Astrocyte (in vitro differentiated cells and primary cell): ENCODE measurements at regions not wholly inside any gene's neighbourhood (a gene's known extent, or its start where the extent isn't known, plus 50 kb on each side); places are given as distances from the start of the nearest gene placed in this dataset.

Source experiments
- DNase-seq: peaks from one replicate; pipeline ENCODE4 v3.0.0-alpha.2; 2010; ENCODE audit warnings: low read depth
- FAIRE-seq: peaks from 2 replicates; lab custom pipeline; 2011; peaks lifted over from hg19 to GRCh38; lab: Jason Lieb, UNC
- H2AFZ ChIP-seq: 2 replicates; pipeline ENCODE4 v1.6.0; 2012; ENCODE audit warnings: low read depth, low read length, inconsistent platforms
- H3K27ac ChIP-seq: 2 replicates; pipeline ENCODE4 v1.5.1; 2011; ENCODE audit warnings: low read depth, low read length, inconsistent platforms
- H3K27me3 ChIP-seq: 2 replicates; pipeline ENCODE4 v1.6.0; 2011; ENCODE audit warnings: low read length, inconsistent platforms; ENCODE audit not compliant: insufficient read depth
- H3K36me3 ChIP-seq: 2 replicates; pipeline ENCODE4 v1.5.1; 2011; ENCODE audit warnings: low read length, inconsistent platforms; ENCODE audit not compliant: insufficient read depth
- H3K4me1 ChIP-seq: 2 replicates; pipeline ENCODE4 v1.5.1; 2011; ENCODE audit warnings: low read length, inconsistent platforms; ENCODE audit not compliant: insufficient read depth
- H3K4me2 ChIP-seq: 2 replicates; pipeline ENCODE4 v1.6.0; 2012; ENCODE audit warnings: low read length, inconsistent platforms
- H3K4me3 ChIP-seq: 2 replicates; pipeline ENCODE4 v1.5.1; 2011; ENCODE audit warnings: low read depth, mild to moderate bottlenecking, low read length, inconsistent platforms; ENCODE audit not compliant: insufficient read depth
- H3K79me2 ChIP-seq: 2 replicates; pipeline ENCODE4 v1.6.0; 2012; ENCODE audit warnings: mild to moderate bottlenecking, low read length, inconsistent platforms; ENCODE audit not compliant: insufficient read depth
- H3K9ac ChIP-seq: 2 replicates; pipeline ENCODE4 v1.6.0; 2012; ENCODE audit warnings: mild to moderate bottlenecking, low read length, inconsistent platforms
- H3K9me3 ChIP-seq: 2 replicates; pipeline ENCODE4 v1.5.1; 2012; ENCODE audit warnings: low read depth, mild to moderate bottlenecking, low read length, inconsistent platforms; ENCODE audit not compliant: insufficient read depth
- H4K20me1 ChIP-seq: 2 replicates; pipeline ENCODE4 v1.6.0; 2012; ENCODE audit warnings: low read length, inconsistent platforms; ENCODE audit not compliant: insufficient read depth
- H3K27ac Mint-ChIP-seq: one replicate; pipeline ENCODE4 v1.8.0; 2021; ENCODE audit warnings: mild to moderate bottlenecking, mixed read lengths; ENCODE audit not compliant: unreplicated experiment
- H3K27me3 Mint-ChIP-seq: one replicate; pipeline ENCODE4 v1.8.0; 2021; ENCODE audit warnings: low read depth, mixed read lengths; ENCODE audit not compliant: unreplicated experiment
- H3K36me3 Mint-ChIP-seq: one replicate; pipeline ENCODE4 v1.8.0; 2021; ENCODE audit warnings: low read depth, mixed read lengths; ENCODE audit not compliant: unreplicated experiment
- H3K4me1 Mint-ChIP-seq: one replicate; pipeline ENCODE4 v1.8.0; 2021; ENCODE audit warnings: low read depth, mixed read lengths; ENCODE audit not compliant: unreplicated experiment
- H3K4me3 Mint-ChIP-seq: one replicate; pipeline ENCODE4 v1.8.0; 2021; ENCODE audit warnings: mild to moderate bottlenecking, moderate library complexity, mixed read lengths; ENCODE audit not compliant: unreplicated experiment
- H3K9me3 Mint-ChIP-seq: one replicate; pipeline ENCODE4 v1.8.0; 2021; ENCODE audit warnings: mild to moderate bottlenecking, mixed read lengths; ENCODE audit not compliant: unreplicated experiment
- CTCF ChIP-seq: IDR thresholded peaks from 2 replicates; pipeline ENCODE4 v1.5.1; 2011; ENCODE audit warnings: low read depth, mild to moderate bottlenecking, inconsistent platforms, low read length, moderate library complexity; ENCODE audit not compliant: insufficient read depth
- EZH2 ChIP-seq: IDR thresholded peaks from 2 replicates; pipeline ENCODE4 v1.6.1; 2012; ENCODE audit warnings: mild to moderate bottlenecking, low read length, inconsistent platforms; ENCODE audit not compliant: insufficient read depth

GRCh38 chr3:180414157-180414556 is 187.8 kb upstream of the TTC14 start:
- peaks cover 4% of the 10 kb centered on the region for H3K4me1 Mint-ChIP-seq
- H3K36me3 Mint-ChIP-seq = no peaks in the 10 kb centered on the region
- Histone ChIP-seq H4K20me1 (no peaks in the 10 kb centered on the region), H3K79me2 (no peaks in the 10 kb centered on the region), H3K4me1 (no peaks in the 10 kb centered on the region), H3K9ac (no peak overlapping the region), H3K27me3 (no peaks in the 10 kb centered on the region), H3K9me3 (no peaks in the 10 kb centered on the region), H2AFZ (no peak overlapping the region), H3K4me3 (no peak overlapping the region), H3K36me3 (no peaks in the 10 kb centered on the region), H3K27ac (no peak overlapping the region), H3K4me2 (no peak overlapping the region)
- no peak for DNase-seq
- FAIRE-seq = no peak
- H3K27ac Mint-ChIP-seq = no peak overlapping the region
- no peak overlapping the region for H3K4me3 Mint-ChIP-seq
- H3K27me3 Mint-ChIP-seq = no peaks in the 10 kb centered on the region
- TF ChIP-seq CTCF (no peak), EZH2 (no peak)
- no peaks in the 10 kb centered on the region for H3K9me3 Mint-ChIP-seq

GRCh38 chr3:180416111-180416594 is 185.8 kb upstream of the TTC14 start:
- Mint-ChIP-seq H3K27ac (no peak overlapping the region), H3K36me3 (no peaks in the 10 kb centered on the region), H3K9me3 (no peaks in the 10 kb centered on the region), H3K4me3 (no peak overlapping the region), H3K27me3 (no peaks in the 10 kb centered on the region), H3K4me1 (peaks cover 5% of the 10 kb centered on the region)
- no peaks in the 10 kb centered on the region for H3K79me2 ChIP-seq
- no peaks in the 10 kb centered on the region for H3K4me1 ChIP-seq
- DNase-seq (peak; percentile 72), FAIRE-seq (no peak)
- peak overlapping the region; percentile 34 for H3K4me2 ChIP-seq
- peak overlapping the region; percentile 46 for H3K27ac ChIP-seq
- H3K4me3 ChIP-seq = no peak overlapping the region
- no peaks in the 10 kb centered on the region for H4K20me1 ChIP-seq
- no peaks in the 10 kb centered on the region for H3K27me3 ChIP-seq
- no peak overlapping the region for H3K9ac ChIP-seq
- TF ChIP-seq CTCF (no peak), EZH2 (no peak)
- H3K36me3 ChIP-seq = no peaks in the 10 kb centered on the region
- no peaks in the 10 kb centered on the region for H3K9me3 ChIP-seq
- H2AFZ ChIP-seq = no peak overlapping the region

- H3K4me3 Mint-ChIP-seq = no peak overlapping the region
- no peak for FAIRE-seq
- H3K4me1 ChIP-seq = no peaks in the 10 kb centered on the region
Observed at GRCh38 chr3:180417241-180417640, 184.7 kb upstream of the TTC14 start.

More at GRCh38 chr3:180417241-180417640, 184.7 kb upstream of the TTC14 start:
- Mint-ChIP-seq H3K27me3 (no peaks in the 10 kb centered on the region), H3K36me3 (no peaks in the 10 kb centered on the region), H3K4me1 (peaks cover 6% of the 10 kb centered on the region), H3K9me3 (no peaks in the 10 kb centered on the region), H3K27ac (no peak overlapping the region)
- H3K9me3 ChIP-seq = no peaks in the 10 kb centered on the region
- no peak overlapping the region for H3K4me3 ChIP-seq
- H3K36me3 ChIP-seq = no peaks in the 10 kb centered on the region
- no peak overlapping the region for H2AFZ ChIP-seq
- H3K27ac ChIP-seq = no peak overlapping the region
- no peak overlapping the region for H3K4me2 ChIP-seq
- TF ChIP-seq CTCF = no peak
- no peak for TF ChIP-seq EZH2
- no peaks in the 10 kb centered on the region for H3K27me3 ChIP-seq
- no peak for DNase-seq
- no peaks in the 10 kb centered on the region for H3K79me2 ChIP-seq
- no peak overlapping the region for H3K9ac ChIP-seq
- H4K20me1 ChIP-seq = no peaks in the 10 kb centered on the region
